ENCODE measurements at regions not wholly inside any gene's neighbourhood (a gene's known extent, or its start where the extent isn't known, plus 50 kb on each side); places are given as distances from the start of the nearest gene placed in this dataset.

GRCh38 chr20:19945732-19946670 is 71.2 kb upstream of the NAA20 start:
- H3K9ac ChIP-seq (ENCODE audit: low read depth, low read length): no peak overlapping the region

GRCh38 chr20:19947611-19948264 is 69.4 kb upstream of the NAA20 start:
- H3K4me2 ChIP-seq (ENCODE audit: insufficient read depth, low read length): no peak overlapping the region
- H3K9ac ChIP-seq (ENCODE audit: low read depth, low read length): no peak overlapping the region
- H4K20me1 ChIP-seq (ENCODE audit: insufficient read depth, low read length): no peaks in the 10 kb centered on the region
- H3K79me2 ChIP-seq (ENCODE audit: insufficient read depth, low read length): no peaks in the 10 kb centered on the region
- TF ChIP-seq EZH2 (IDR thresholded peaks at IDR 0.05; ENCODE audit: borderline replicate concordance, low read depth, low read length, severe bottlenecking) (no peak), CTCF (IDR thresholded peaks at IDR 0.05; ENCODE audit: borderline replicate concordance, extremely low read depth, low read length, poor library complexity, severe bottlenecking) (no peak)
- no peak overlapping the region for H3K27ac ChIP-seq (ENCODE audit: low read length)
- H3K36me3 ChIP-seq (ENCODE audit: insufficient read depth, low read length): no peaks in the 10 kb centered on the region
- H3K27me3 ChIP-seq (ENCODE audit: insufficient read depth, low read length, poor library complexity): peaks cover 12% of the 10 kb centered on the region
- ATAC-seq (ENCODE audit: insufficient read depth, low read depth) (no peak), DNase-seq (no peak)
- no peaks in the 10 kb centered on the region for H3K9me3 ChIP-seq (ENCODE audit: insufficient read depth, low read length, severe bottlenecking)
- H2AFZ ChIP-seq (ENCODE audit: low read depth, low read length): no peak overlapping the region
- no peaks in the 10 kb centered on the region for H3K4me1 ChIP-seq (ENCODE audit: insufficient read depth, low read length)
- no peak overlapping the region for H3K4me3 ChIP-seq (ENCODE audit: low read depth in 1 of 2, low read length in 2 of 2)

More at GRCh38 chr20:19945732-19946670, 71.2 kb upstream of the NAA20 start:
- Histone ChIP-seq H3K4me3 (ENCODE audit: low read depth in 1 of 2, low read length in 2 of 2) (no peak overlapping the region), H2AFZ (ENCODE audit: low read depth, low read length) (no peak overlapping the region), H3K27ac (ENCODE audit: low read length) (no peak overlapping the region), H3K27me3 (ENCODE audit: insufficient read depth, low read length, poor library complexity) (peaks cover 11% of the 10 kb centered on the region), H3K9me3 (ENCODE audit: insufficient read depth, low read length, severe bottlenecking) (no peaks in the 10 kb centered on the region), H3K36me3 (ENCODE audit: insufficient read depth, low read length) (no peaks in the 10 kb centered on the region), H4K20me1 (ENCODE audit: insufficient read depth, low read length) (no peaks in the 10 kb centered on the region), H3K4me2 (ENCODE audit: insufficient read depth, low read length) (no peak overlapping the region), H3K4me1 (ENCODE audit: insufficient read depth, low read length) (no peaks in the 10 kb centered on the region), H3K79me2 (ENCODE audit: insufficient read depth, low read length) (no peaks in the 10 kb centered on the region)
- DNase-seq: no peak
- TF ChIP-seq EZH2 (IDR thresholded peaks at IDR 0.05; ENCODE audit: borderline replicate concordance, low read depth, low read length, severe bottlenecking) (no peak), CTCF (IDR thresholded peaks at IDR 0.05; ENCODE audit: borderline replicate concordance, extremely low read depth, low read length, poor library complexity, severe bottlenecking) (no peak)
- ATAC-seq (ENCODE audit: insufficient read depth, low read depth): no peak

- TF ChIP-seq EZH2 (IDR thresholded peaks at IDR 0.05; ENCODE audit: borderline replicate concordance, low read depth, low read length, severe bottlenecking) (no peak), CTCF (IDR thresholded peaks at IDR 0.05; ENCODE audit: borderline replicate concordance, extremely low read depth, low read length, poor library complexity, severe bottlenecking) (no peak)
- no peaks in the 10 kb centered on the region for H3K9me3 ChIP-seq (ENCODE audit: insufficient read depth, low read length, severe bottlenecking)
- no peak for ATAC-seq (ENCODE audit: insufficient read depth, low read depth)
- no peak overlapping the region for H2AFZ ChIP-seq (ENCODE audit: low read depth, low read length)
- no peak overlapping the region for H3K9ac ChIP-seq (ENCODE audit: low read depth, low read length)
- H3K4me3 ChIP-seq (ENCODE audit: low read depth in 1 of 2, low read length in 2 of 2): no peak overlapping the region
- no peaks in the 10 kb centered on the region for H3K36me3 ChIP-seq (ENCODE audit: insufficient read depth, low read length)
- no peak overlapping the region for H3K4me2 ChIP-seq (ENCODE audit: insufficient read depth, low read length)
- no peak overlapping the region for H3K27ac ChIP-seq (ENCODE audit: low read length)
- no peaks in the 10 kb centered on the region for H3K79me2 ChIP-seq (ENCODE audit: insufficient read depth, low read length)
- H3K4me1 ChIP-seq (ENCODE audit: insufficient read depth, low read length): no peaks in the 10 kb centered on the region
- DNase-seq: no peak
- no peaks in the 10 kb centered on the region for H4K20me1 ChIP-seq (ENCODE audit: insufficient read depth, low read length)
- H3K27me3 ChIP-seq (ENCODE audit: insufficient read depth, low read length, poor library complexity): peaks cover 6% of the 10 kb centered on the region
Observed at GRCh38 chr20:19949195-19949867, 67.8 kb upstream of the NAA20 start.

Data from DND-41 (cell line).